Activated naive CD4-positive, alpha-beta T cell (primary cell): ENCODE measurements at regions not wholly inside any gene's neighbourhood (a gene's known extent, or its start where the extent isn't known, plus 50 kb on each side); places are given as distances from the start of the nearest gene placed in this dataset.
"Not testable (repeated sequence)": the region's sequence is repeated elsewhere in the genome, so short reads cannot be mapped to it uniquely, and the experiment has no call there.

Experiments
- DNase-seq, 4 experiments: peaks; one replicate each; lab custom pipeline; 2025; lab: John Stamatoyannopoulos, UW

DNA sequence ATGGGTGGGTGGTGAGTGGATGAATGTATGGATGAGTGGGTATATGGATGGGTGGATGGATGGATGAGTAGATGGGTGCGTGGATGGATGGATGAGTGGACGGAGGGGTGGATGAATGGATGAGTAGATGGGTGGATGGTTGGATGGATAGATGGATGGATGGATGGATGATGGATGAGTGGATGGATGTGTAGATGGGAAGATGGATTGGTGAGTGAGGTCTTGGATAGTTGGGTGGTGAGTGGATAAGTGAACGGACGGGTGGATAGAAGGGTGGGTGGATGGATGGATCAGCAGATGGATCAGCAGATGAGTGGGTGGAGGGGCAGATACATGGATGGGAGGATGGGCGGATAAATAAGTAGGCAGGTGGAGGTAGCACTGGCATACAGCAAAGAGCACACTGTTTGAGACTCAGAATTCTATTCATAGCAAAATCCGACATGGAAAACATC, 163.5 kb downstream of the C9orf50 start:
- DNase-seq = no peak

DNA sequence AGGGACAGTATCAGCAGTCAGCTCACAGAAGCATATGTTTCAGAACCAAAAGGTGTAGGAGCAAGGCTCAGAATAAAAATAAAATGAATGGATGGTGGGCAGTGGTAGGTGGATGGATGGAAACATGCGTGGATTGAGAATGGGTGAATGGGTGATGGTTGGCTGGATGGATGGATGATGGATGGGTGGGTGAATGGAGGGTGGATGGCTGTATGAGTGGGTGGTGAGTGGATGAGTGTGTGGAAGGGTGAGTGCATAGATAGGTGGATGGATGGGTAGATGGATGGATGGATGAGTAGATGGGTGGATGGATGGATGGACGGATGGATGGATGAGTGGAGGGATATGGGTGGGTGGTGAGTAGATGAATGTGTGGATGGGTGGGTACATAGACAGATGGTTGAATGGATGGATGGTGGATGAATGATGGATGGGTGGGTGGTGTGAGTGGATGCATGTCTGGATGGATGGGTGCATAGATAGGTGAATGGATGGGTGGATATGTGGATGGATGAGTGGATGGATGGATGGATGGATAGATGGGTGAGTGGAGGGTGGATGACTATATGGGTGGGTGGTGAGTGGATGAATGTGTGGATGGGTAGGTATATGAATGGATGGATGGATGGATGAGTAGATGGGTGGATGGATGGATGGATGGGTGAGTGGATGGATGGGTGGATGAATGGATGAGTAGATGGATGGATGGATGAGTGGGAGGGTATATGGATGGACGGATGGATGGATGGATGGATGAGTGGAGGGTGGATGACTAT, 164.2 kb downstream of the C9orf50 start:
- DNase-seq = no peak

DNA sequence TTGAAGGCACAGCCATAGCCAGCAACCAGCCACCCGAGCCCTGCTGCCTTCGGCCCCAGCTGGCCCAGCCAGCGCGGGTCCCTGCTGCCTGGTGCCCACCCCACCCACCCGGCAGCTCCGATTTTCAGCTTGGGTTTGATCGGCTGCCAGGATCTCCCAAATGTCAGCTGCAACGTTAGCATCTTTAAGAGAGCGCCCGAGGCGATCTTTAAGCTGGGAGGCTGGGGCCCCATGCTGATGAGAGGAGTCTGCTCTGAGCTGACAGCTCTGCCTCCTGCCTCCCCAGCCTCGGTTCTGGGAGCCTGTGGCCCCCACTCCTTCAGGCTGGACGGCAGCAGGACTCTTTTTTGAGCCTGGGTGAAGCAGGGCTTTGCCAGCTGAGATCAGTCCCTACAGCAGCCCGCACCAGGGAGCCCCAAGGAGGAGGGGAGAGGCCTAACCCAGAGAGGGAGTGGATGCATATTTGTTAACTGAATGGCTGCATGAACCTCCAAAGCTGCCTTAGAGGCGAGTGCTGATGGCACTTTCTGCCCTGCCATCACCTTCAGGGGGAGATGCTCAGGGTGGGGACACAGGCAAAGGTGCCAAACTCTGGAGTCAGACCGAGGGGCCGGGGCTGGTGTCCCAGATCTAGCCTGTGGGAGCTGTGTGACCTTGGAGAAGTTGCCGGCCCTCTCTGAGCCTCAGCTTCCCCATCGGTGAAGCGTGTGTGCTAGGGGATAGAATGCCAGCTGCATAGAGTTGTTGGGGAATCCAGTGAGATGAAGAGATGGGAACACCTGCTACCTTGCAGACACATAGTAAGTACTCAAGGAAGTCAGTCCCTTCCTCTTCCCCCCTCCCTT, 165.5 kb downstream of the C9orf50 start:
- no peak for DNase-seq

DNA sequence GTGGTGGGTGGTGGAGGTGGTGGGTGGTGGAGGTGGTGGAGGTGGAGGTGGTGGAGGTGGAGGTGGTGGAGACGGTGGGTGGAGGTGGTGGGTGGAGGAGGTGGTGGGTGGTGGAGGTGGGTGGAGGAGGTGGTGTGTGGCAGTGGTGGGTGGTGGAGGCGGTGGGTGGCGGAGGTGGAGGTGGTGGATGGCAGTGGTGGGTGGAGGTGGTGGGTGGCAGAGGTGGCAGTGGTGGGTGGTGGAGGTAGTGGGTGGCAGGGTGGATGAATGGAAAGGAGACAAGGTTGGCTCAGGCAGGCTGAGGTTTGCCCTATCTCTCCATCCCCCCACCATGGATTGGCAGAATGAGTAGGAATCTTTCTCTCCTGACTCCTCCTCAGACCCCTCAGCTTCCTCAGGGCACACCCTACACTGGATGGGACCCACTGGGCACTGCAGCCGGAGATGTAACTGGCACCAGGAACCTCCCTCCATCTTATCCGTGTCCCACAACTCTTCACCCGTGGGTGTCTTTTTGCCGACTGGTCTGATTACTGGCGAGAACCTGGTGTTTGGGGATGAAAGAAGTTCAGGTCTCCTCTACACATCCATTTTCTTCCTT, 166.3 kb downstream of the C9orf50 start:
- no peak for DNase-seq

DNA sequence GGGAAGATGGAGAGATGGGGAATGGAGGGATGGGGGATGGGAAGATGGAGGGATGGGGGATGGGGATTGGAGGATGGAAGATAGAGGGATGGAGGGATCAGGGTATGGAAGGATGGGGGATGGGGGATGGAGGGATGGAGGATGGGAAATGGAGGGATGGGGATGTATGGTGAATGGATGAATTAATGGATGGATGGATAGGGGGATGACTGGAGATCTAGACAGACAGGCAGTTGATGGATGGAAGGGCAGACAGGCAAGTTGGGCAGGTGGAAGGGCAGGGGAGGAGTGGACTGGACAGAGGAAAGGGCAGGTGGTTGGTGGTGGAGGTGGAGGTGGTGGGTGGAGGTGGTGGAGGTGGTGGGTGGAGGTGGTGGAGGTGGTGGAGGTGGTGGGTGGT, 167.2 kb downstream of the C9orf50 start:
- no peak for DNase-seq

DNA sequence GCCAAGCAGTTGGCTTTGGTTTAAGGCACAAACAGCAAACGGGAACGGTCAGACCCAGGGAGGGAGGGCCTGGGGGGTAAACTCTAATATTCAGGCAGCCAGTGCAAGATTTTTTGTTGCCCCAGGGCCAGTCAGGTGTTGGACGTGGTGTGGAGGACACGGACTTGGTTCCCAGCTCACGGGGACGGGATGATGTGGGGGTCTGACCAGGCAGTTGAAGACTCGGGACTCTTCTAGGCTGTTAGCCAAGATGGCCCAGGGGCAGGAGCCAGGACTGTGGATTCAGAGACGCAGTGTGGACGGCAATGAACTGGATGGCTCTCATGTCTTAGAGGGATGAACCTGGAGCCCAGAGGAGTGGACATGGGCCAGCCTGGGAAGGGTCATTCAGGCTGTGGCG, 169.2 kb downstream of the C9orf50 start:
- DNase-seq = no peak

DNA sequence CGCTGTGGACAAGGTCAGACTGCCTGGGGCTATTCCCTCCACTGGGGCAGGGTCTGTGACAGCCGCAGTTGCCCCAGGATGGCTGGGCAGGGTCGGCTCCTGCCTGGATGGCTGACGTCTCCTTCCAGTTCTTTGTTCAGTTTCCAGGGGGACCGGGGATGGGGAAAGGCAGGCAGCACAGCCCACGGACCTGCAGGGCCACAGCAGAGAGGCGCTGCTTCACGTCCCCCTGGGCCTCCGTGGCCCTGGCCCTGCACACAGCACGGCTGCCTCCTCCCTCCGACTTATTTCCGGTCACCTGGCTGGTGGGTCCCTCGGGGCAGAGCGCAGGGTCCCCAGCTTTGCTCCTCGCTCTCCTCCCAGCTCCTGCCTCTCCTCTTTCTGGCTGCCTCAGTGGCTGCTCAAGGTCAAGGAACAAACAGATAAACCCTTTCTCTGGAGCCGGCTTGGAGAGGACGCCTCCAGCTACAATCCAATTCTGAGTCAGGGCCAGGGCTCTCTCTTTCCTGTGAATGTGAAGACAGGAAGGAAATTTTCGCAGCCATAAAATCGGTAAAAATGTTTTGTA, 169.7 kb downstream of the C9orf50 start:
- DNase-seq = no peak

DNA sequence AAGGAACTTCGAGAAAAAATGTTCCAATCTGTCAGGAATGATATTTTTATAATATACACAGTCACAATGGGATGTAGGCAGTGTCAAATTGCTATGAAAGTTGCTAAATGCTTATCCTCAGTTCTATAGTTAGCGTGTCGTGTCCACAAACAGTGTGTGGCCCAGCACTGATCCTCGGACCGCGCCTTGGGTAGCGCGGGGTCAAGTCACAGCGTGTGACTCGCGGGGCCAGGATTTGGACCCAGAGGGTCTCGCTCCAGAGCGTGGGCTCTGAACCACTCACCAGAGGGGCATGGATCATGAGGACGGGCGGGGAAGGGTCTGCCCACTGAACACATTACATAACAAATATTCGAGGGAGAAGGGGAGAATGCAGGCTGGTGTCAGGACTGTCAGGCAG, 171.8 kb downstream of the C9orf50 start:
- no peak for DNase-seq

DNA sequence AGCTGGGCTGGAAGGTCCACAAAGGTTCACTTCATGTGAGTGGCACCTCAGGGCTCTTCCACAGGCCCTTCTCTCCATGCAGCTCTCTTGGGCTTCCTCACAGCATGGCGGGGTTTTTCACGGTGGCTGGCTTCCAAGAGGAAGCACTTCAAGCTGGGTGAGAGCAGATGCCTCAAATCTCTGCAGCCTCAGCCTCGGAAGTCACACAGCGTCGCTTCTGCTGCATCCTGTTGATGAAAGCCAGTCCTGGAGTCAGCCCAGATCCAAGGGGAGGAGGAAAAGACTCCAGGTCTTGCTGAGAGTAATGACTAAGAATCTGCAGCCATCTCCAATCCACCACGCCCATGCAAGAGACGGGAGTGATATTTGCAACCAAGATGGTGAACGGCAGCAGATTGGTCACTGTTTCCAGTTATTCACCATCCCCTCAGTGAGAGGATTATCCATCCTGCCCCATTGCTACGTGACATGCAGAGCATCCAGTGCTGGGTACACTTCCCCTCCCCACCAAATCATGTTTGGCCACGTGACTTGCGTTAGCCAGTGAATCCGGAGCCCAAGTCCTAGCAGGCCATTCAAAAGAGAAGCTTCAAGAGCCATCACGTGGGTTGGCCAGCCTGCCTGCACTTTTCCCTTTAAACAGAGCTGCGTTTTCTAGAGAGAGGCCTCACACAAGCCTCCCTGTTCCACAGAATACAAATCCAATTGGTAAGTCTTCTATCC, 173.9 kb downstream of the C9orf50 start:
- DNase-seq = no peak

DNA sequence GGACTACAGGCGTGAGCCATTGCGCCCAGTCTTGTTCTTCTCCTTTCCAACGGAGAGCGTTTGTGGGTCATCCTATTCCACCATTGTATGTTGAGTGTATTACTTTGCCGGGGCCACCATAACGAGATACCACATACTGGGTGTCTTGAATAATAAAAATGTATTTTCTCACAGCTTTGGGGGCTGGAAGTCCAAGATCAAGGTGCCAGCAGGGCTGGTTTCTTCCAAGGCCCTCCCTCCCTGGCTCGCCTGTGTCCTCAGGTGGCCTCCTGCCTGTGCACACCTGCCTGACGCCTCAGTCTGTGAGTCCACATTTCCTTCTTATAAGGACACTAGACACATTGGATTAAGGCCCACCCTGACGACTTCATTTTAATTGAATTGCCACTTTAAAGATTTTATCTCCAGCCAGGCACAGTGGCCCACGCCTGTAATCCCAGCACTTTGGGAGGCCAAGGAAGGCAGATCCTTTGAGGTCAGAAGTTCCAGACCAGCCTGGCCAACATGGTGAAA, 175.1 kb downstream of the C9orf50 start:
- DNase-seq = no peak

DNA sequence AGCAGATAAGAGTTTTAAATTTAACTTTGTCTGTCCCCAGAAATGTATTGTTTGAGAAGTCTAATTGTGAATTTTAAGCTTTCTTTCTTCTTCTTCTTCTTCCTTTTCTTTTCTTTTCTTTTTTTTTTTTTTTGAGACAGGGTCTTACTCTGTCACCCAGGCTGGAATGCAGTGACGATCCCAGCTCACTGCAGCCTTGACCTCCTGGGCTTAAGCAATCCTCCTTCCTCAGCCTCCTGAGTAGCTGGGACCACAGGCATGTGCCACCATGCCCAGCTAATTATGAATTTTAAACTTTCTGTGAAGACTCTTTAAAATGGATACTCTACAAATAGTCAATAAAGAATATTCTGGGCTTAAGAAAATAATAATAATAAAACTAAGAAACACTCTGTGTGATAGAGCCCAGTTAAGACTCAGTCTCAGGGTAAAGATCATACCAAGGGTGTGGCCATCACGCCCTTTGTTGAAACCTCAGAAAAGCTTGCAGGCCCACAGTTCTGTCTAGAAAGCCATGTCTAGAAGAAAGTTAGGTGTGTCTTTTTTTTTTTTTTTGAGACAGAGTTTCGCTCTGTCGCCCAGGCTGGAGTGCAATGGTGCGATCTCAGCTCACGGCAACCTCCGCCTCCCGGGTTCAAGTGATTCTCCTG, 177.3 kb downstream of the C9orf50 start:
- DNase-seq = not testable (repeated sequence)

DNA sequence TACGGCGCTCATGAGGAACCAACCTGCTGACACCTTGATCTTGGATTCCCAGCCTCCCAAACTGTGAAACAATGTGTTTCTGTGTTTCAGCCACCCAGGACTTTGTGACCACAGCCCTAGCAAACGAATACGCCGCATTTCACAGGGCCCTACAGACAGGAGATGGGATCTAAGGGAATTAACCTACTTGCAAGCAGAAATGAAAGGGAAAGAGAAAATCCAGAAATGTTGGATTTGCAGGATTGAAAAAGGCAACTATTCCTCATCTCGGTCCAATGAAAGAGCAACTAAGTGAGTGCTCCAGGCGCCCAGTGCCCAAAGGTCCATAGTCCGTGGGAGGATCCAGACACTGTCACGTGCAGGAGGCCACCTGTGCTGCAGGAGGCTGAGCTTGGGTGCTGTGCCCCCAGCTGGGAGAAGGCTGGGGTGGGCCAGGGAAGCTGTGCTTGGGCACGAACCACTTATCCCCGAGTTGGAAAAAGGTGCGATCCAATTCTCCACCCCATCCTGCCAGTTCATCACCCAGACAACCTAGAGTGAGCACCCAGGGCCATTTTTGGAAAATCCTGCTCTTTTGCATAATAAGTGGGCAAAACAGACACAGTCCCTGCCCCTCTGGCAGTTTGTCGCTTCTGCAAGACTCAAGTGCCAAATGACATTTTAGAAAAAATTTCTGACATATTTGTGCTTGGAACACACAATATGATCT, 177.9 kb downstream of the C9orf50 start:
- no peak for DNase-seq

DNA sequence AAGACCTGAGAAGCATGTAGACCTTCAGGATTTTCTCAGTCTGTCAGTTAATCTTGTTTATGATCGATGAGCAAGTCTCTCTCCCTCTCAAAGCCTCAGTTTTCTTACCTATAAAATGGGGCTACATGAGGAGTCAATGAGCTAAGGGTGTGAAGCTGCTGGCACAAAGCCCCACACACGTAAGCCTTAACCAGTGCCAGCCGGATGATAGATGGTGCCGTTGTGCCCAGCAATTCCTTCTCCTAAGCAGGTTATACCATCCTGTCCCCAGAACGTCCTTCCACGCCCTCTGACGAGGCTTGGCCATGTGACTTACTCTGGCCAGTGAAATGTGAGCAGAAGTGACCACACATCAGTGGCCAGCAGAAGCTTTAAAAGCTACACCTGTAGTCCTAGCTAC, 179.0 kb downstream of the C9orf50 start:
- no peak for DNase-seq

DNA sequence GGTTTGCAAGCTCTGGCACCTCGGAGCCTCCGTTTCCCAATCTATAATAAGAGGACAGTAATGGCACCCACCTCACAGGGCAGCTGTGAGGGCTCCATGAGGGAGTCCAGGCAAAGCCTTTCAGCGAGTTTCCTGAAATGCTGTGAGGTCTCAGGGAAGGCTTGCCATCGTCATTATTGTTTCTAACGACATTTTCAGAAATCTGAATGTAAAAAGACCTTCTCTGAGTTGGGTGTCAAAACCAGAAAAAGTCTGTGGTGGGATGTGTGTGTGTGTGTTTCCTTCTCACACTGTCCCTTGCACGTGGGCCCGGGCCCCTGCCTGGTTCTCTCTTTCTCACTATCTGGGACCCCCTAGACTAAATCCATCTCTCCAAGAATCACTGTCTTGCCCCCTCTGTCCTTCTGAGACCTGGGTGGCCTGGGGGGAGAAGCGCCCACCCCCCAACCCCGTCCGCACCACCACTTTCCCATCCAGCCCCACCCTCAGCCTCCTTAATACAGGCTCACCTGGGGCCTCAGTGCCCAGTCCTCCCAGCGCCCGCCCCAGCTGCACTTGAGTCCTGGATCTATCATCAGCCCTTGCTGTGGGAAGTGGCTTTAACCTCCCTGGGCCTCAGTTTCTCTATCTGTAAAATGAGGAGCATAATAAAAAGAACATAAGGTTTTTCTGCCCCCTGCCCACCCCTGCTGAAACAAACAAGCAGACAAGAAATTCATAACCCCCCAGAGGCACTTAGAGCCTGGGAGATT, 180.3 kb downstream of the C9orf50 start:
- DNase-seq = no peak

DNA sequence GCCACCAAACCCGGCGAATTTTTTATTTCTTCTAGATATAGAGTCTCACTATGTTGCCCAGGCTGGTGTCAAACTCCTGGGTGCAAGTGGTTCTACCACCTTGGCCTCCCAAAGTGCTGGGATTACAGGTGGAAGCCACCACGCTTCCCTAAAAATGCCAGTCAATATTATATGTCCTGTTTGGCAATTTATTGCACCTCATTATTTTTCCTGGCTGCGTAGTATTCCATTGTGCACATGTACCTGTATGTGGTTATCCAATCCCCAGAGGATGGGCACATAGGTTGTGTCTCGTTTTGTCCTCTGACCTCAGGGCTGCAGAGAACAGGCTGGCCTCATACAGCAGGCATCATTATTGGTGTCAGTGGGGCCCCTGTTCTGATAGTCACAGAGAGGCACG, 181.7 kb downstream of the C9orf50 start:
- no peak for DNase-seq

DNA sequence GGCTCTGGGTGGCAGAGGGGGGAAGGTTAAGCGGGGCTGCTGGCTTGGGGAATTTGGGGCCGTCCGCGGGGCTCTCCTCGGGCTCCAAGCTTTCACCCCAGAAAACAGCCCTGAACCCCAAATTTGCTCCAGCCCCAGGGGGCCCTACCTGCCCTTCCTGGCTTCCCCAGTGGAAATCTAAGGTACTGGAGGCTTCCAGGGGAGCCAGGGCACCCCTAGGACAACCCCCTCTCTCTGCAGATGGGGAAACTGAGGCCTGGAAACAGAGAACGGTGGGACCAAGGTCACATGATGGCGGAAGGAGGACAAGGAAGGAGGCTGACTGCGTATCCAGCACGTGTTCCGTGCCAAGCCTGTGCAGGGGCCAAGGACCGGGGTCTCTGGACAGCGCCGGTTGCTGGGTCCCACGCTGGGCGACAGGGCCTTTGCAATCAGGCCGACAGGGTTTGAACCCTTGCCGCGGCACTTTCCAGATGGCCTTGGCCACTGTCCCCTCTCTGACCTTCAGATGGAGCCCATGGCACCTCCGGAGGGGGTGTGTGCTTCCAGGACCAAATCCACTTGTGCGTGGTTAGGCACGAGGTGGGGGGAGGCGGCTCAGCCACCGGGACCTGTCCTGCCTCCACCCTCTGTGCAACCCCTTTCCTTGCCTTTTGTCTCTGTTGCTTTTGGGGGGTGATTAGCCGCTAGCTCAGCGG, 183.1 kb downstream of the C9orf50 start:
- DNase-seq = no peak

DNA sequence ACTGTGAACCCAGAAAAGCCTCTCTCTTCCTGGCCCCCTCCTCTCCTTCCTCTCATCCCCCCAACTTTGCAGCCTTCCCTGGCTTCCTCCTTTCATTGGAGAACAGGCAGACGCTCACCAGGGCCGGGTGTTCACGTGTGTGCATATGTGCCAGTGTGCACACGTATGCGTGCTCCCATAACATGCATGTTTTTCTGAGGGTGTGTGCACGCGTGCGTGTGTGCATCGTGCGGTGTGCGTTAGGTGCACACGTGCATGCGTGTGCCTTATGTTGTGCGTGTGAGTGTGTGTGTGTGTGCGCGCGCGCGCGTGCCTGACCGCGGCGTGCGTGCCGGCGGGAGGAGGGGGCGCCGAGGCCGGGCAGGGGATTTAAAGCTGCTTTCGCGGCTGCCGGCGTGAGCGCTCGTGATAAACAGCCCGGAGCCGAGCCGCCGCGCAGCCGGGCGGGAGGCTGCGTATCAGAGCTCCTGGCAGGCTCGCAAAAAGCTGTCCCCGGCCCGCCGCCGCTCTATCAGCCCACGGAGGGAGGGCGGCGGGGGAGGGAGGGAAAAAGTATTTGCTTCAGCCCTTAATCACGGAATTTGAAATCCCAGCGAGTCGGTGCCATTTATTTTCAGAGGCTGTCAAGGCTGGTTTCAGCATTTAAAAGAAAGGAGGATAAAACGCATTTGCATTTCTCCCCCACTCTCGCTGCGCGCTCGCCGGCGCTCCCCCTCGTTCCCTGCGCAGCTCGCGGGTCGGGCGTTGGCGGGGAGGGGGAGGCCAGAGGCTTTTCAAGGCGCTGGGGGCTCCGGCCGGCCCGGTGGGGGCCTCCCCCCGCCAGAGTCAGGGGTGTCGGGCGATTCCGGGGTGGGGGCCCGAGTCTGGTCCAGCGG, 183.9 kb downstream of the C9orf50 start:
- peak in 2 of 4 experiments; percentile 12 to 47 for DNase-seq
